Left lung (tissue), 4 donors: ENCODE measurements at regions not wholly inside any gene's neighbourhood (a gene's known extent, or its start where the extent isn't known, plus 50 kb on each side); places are given as distances from the start of the nearest gene placed in this dataset.
"Not testable (repeated sequence)": the region's sequence is repeated elsewhere in the genome, so short reads cannot be mapped to it uniquely, and the experiment has no call there.

Experiments
- ATAC-seq: fragments of 200-7000 bp; cut with Tn5 transposase; one replicate; pipeline ENCODE4 v1.9.1; 2020; ENCODE audit warnings: moderate library complexity
- DNase-seq, 4 donors: peaks; one replicate each; pipeline ENCODE4 v3.0.0-alpha.2; 2013 to 2020
- H3K27ac ChIP-seq, 2 donors: fragments of 200-600 bp; sonication (generic) in 1 of 2; one replicate each; pipeline versions ENCODE4 v1.5.0 to v1.8.0; 2020 to 2021
- H3K27me3 ChIP-seq, 2 donors: fragments of 200-600 bp; sonication (generic) in 1 of 2; one replicate each; pipeline versions ENCODE4 v1.5.0 to v1.8.0; 2020 to 2021
- H3K36me3 ChIP-seq, 2 donors: fragments of 200-600 bp; sonication (generic) in 1 of 2; one replicate each; pipeline versions ENCODE4 v1.5.0 to v1.8.0; 2020 to 2021
- H3K4me1 ChIP-seq, 2 donors: fragments of 200-600 bp; one replicate each; pipeline ENCODE4 v1.8.0; 2021
- H3K4me3 ChIP-seq, 2 donors: fragments of 200-600 bp; sonication (generic) in 1 of 2; one replicate each; pipeline versions ENCODE4 v1.5.0 to v1.8.0; 2020 to 2021; ENCODE audit warnings: mild to moderate bottlenecking in 1 of 2
- H3K9me3 ChIP-seq, 2 donors: fragments of 200-600 bp; sonication (generic) in 1 of 2; one replicate each; pipeline versions ENCODE4 v1.5.0 to v1.8.0; 2020 to 2021
- CTCF ChIP-seq, 2 donors: fragments of 200-600 bp; sonication (generic) in 1 of 2; IDR thresholded peaks; one replicate each; pipeline versions ENCODE4 v1.5.0 to v1.8.0; 2021; ENCODE audit warnings: antibody characterized with exemption in 2 of 2
- intact Hi-C, 2 donors: fragments of 100-400 bp; cut with DNase I; formaldehyde crosslinking; loops; one replicate each; pipeline versions ENCODE4 v1.11.2 to v1.14.2; 2022
- donor health status: DM: no; HTN: yes; CAD: no.
- donor health status: DM: no; HTN: no; CAD: no.

DNA sequence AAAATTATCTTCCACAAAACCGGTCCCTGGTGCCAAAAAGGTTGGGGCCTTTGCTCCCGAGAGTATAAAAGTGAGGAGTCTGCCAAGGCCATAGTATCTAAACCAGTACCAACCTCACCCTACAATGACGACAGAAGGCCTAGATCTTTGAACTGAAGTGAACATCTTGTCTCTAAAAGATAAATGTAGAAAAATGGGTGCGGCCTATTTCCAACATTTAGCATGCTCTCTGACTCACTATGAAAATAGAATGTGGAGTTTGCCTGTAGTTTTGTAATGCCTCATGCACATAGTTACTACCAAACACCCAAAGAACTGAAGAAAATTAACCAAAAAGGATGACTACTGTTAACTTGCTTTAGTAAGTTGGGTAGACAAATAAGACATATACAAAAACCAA, 218.4 kb downstream of the SLITRK2 start:
- TF ChIP-seq CTCF (IDR thresholded peaks at IDR 0.05), result no peak
- H3K27me3 ChIP-seq, result no peaks in the 10 kb centered on the region
- no peak for DNase-seq
- no peaks in the 10 kb centered on the region for H3K4me1 ChIP-seq
- ATAC-seq, result no peak
- intact Hi-C loops, result no loop called here
- no peaks in the 10 kb centered on the region for H3K36me3 ChIP-seq
- H3K4me3 ChIP-seq, result no peak overlapping the region
- H3K9me3 ChIP-seq, result no peaks in the 10 kb centered on the region
- H3K27ac ChIP-seq, result no peak overlapping the region

DNA sequence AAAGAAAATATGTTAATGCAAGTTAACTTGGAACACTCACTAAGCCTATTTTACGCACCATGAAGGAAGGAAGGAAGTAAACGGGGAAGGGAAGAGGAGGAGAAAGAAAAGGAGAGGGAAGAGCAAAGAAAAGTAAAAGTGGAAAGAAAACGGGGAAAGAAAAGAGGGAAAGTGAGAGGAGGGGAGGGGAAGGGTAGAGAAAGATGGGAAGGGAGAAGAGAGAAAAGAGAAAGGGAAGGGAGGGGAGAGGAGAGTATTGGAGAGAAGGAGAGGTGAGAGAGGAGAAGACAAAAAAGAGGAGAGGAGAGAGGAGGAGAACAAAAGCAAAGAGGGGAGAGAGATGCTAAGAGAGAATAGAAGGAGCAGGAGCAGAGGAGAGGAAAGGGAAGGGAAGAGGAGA, 224.1 kb downstream of the SLITRK2 start:
- TF ChIP-seq CTCF (IDR thresholded peaks at IDR 0.05), result no peak
- DNase-seq (no peak), ATAC-seq (no peak)
- intact Hi-C loops, result no loop called here
- Histone ChIP-seq H3K27ac (no peak overlapping the region), H3K36me3 (no peaks in the 10 kb centered on the region), H3K4me1 (no peaks in the 10 kb centered on the region), H3K4me3 (no peak overlapping the region), H3K9me3 (no peaks in the 10 kb centered on the region), H3K27me3 (no peaks in the 10 kb centered on the region)

DNA sequence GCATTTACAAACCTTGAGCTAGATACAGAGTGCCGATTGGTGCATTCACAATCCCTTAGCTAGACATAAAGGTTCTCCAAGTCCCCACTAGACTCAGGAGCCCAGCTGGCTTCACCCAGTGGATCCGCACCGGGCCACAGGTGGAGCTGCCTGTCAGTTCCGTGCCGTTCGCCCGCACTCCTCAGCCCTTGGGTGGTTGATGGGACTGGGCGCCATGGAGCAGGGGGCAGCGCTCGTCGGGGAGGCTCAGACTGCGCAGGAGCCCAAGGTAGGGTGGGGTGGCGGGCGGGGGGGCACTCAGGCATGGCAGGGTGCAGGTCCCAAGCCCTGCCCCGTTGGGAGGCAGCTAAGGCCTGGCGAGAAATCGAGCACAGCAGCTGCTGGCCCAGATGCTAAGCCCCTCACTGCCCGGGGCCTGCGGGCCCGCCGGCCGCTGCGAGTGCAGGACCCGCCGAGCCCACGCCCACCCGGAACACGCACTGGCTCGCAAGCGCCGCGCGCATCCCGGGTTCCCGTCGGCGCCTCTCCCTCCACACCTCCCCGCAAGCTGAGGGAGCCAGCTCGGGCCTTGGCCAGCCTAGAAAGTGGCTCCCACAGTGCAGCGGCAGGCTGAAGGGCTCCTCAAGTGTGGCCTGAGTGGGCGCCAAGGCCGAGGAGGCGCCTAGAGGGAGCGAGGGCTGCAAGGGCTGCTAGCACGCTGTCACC, 228.5 kb downstream of the SLITRK2 start:
- ATAC-seq, H3K27me3 ChIP-seq, H3K36me3 ChIP-seq, intact Hi-C loops, H3K4me3 ChIP-seq, H3K27ac ChIP-seq, H3K4me1 ChIP-seq, H3K9me3 ChIP-seq: not testable (repeated sequence)
- peak in 1 of 4 donors; percentile 34 for DNase-seq

- DNase-seq, H3K9me3 ChIP-seq, H3K4me3 ChIP-seq, H3K4me1 ChIP-seq, intact Hi-C loops, H3K36me3 ChIP-seq, H3K27ac ChIP-seq, H3K27me3 ChIP-seq, ATAC-seq: not testable (repeated sequence)
These were observed 231.9 kb downstream of the SLITRK2 start for GRCh38 chrX:146049568-146049967.

DNA sequence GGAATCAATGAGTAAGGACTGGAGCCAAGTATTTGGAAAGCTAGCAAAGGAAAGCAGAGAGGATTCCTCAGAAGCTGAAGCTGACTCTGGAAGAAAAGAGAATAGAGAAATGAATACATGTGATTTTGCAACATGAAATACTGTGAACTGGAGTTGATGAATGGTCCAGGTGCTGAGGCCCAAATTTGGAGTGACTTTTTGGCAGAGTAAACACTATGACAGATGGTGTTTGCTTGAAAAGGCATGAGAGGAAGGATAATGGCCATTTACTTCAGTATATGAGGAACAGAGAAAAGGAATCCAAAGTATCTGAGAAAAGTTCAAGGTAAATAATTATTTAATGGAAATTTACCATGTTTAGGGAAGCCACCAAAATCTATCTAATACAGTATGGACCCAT, 236.7 kb downstream of the SLITRK2 start:
- H3K27ac ChIP-seq, result no peak overlapping the region
- ATAC-seq (no peak), DNase-seq (no peak)
- H3K4me3 ChIP-seq, result no peak overlapping the region
- TF ChIP-seq CTCF (IDR thresholded peaks at IDR 0.05), result no peak
- no peaks in the 10 kb centered on the region for H3K36me3 ChIP-seq
- intact Hi-C loops, result no loop called here
- H3K27me3 ChIP-seq, result no peaks in the 10 kb centered on the region
- H3K9me3 ChIP-seq, result no peaks in the 10 kb centered on the region
- no peaks in the 10 kb centered on the region for H3K4me1 ChIP-seq

GRCh38 chrX:146055733-146056132, 238.1 kb downstream of the SLITRK2 start:
- Histone ChIP-seq H3K9me3 (no peaks in the 10 kb centered on the region), H3K27ac (no peak overlapping the region), H3K27me3 (no peaks in the 10 kb centered on the region), H3K36me3 (no peaks in the 10 kb centered on the region), H3K4me1 (no peaks in the 10 kb centered on the region), H3K4me3 (no peak overlapping the region)
- ATAC-seq, result no peak
- no peak for DNase-seq
- intact Hi-C loops, result no loop called here
- no peak for TF ChIP-seq CTCF (IDR thresholded peaks at IDR 0.05)
